HG03354 (cell line): ENCODE measurements at regions not wholly inside any gene's neighbourhood (a gene's known extent, or its start where the extent isn't known, plus 50 kb on each side); places are given as distances from the start of the nearest gene placed in this dataset.

ENCODE experiments used
- ATAC-seq: cut with Tn5 transposase; IDR thresholded peaks from one replicate; pipeline ENCODE4 v1.9.1; 2021; ENCODE audit warnings: mild to moderate bottlenecking; ENCODE audit not compliant: unreplicated experiment, poor library complexity, severe bottlenecking

- ATAC-seq, result no peak
Measured at GRCh38 chr3:6095006-6095405, 765.9 kb upstream of the GRM7 start.

GRCh38 chr3:6097021-6097420 lies 763.9 kb upstream of the GRM7 start:
- ATAC-seq, result no peak

GRCh38 chr3:6097556-6097955 lies 763.4 kb upstream of the GRM7 start:
- no peak for ATAC-seq

GRCh38 chr3:6098516-6099157 lies 762.3 kb upstream of the GRM7 start:
- ATAC-seq, result no peak

GRCh38 chr3:6099458-6100075 lies 761.3 kb upstream of the GRM7 start:
- ATAC-seq, result no peak

GRCh38 chr3:6105187-6105586 lies 755.7 kb upstream of the GRM7 start:
- no peak for ATAC-seq

- ATAC-seq, result no peak
Measured at GRCh38 chr3:6108957-6109356, 752.0 kb upstream of the GRM7 start.

- no peak for ATAC-seq
Measured at GRCh38 chr3:6110451-6110850, 750.5 kb upstream of the GRM7 start.

- no peak for ATAC-seq
Measured at GRCh38 chr3:6112546-6112945, 748.4 kb upstream of the GRM7 start.

- ATAC-seq, result no peak
Measured at GRCh38 chr3:6113338-6113737, 747.6 kb upstream of the GRM7 start.

- no peak for ATAC-seq
Measured at GRCh38 chr3:6119367-6119766, 741.5 kb upstream of the GRM7 start.

- ATAC-seq, result no peak
Measured at GRCh38 chr3:6120786-6121185, 740.1 kb upstream of the GRM7 start.

- ATAC-seq, result no peak
Measured at GRCh38 chr3:6124875-6125274, 736.0 kb upstream of the GRM7 start.

GRCh38 chr3:6125520-6125919 lies 735.4 kb upstream of the GRM7 start:
- ATAC-seq, result no peak

- ATAC-seq, result no peak
Measured at GRCh38 chr3:6132684-6133432, 728.1 kb upstream of the GRM7 start.

GRCh38 chr3:6142707-6143106 lies 718.2 kb upstream of the GRM7 start:
- no peak for ATAC-seq

- no peak for ATAC-seq
Measured at GRCh38 chr3:6147883-6148282, 713.0 kb upstream of the GRM7 start.

- ATAC-seq, result no peak
Measured at GRCh38 chr3:6155650-6156338, 705.1 kb upstream of the GRM7 start.

- no peak for ATAC-seq
Measured at GRCh38 chr3:6165951-6166350, 695.0 kb upstream of the GRM7 start.

- ATAC-seq, result no peak
Measured at GRCh38 chr3:6168256-6168655, 692.7 kb upstream of the GRM7 start.
